Activated CD4-positive, alpha-beta T cell treated with anti-CD3 and anti-CD28 coated beads for 36 hours (primary cell): ENCODE measurements at regions not wholly inside any gene's neighbourhood (a gene's known extent, or its start where the extent isn't known, plus 50 kb on each side); places are given as distances from the start of the nearest gene placed in this dataset.

Source experiments
- ATAC-seq: fragments of 200-7000 bp; cut with Tn5 transposase; one replicate; pipeline ENCODE4 v1.10.0; 2021; ENCODE audit warnings: mild to moderate bottlenecking, moderate library complexity
- CTCF ChIA-PET: fragments of 350-600 bp; sonication (Branson Sonifier 250); formaldehyde crosslinking; loops from one replicate; lab custom pipeline; 2021; ENCODE audit warnings: antibody characterized with exemption; lab: Charles Lee
- POLR2A ChIA-PET: fragments of 350-600 bp; sonication (Branson Sonifier 250); formaldehyde crosslinking; loops from one replicate; lab custom pipeline; 2021; ENCODE audit warnings: antibody characterized with exemption, inconsistent platforms; lab: Charles Lee
- DNase-seq: peaks from one replicate; pipeline ENCODE4 v3.0.0-alpha.2; 2020
- H3K27ac Mint-ChIP-seq: one replicate; pipeline ENCODE4 v1.8.0; 2021; ENCODE audit warnings: mixed read lengths
- H3K27me3 Mint-ChIP-seq: one replicate; pipeline ENCODE4 v1.8.0; 2021; ENCODE audit warnings: mixed read lengths
- H3K36me3 Mint-ChIP-seq: one replicate; pipeline ENCODE4 v1.8.0; 2021; ENCODE audit warnings: low read depth, mixed read lengths
- H3K4me1 Mint-ChIP-seq: one replicate; pipeline ENCODE4 v1.8.0; 2021; ENCODE audit warnings: mixed read lengths
- H3K4me3 Mint-ChIP-seq: one replicate; pipeline ENCODE4 v1.8.0; 2021; ENCODE audit warnings: mild to moderate bottlenecking, moderate library complexity, mixed read lengths
- H3K9me3 Mint-ChIP-seq: one replicate; pipeline ENCODE4 v1.8.0; 2021; ENCODE audit warnings: low read depth, mixed read lengths
- intact Hi-C, 2 experiments: fragments of 100-400 bp; cut with DNase I in 1 of 2; cut with micrococcal nuclease in 1 of 2; formaldehyde crosslinking; loops; one replicate each; pipeline versions ENCODE4 v1.14.2 to v1.15.1; 2022 to 2024; cut with DNase I, micrococcal nuclease

GRCh38 chr18:73881396-73881917, 266.2 kb downstream of the FBXO15 start:
- CTCF ChIA-PET, result no interaction called here
- POLR2A ChIA-PET, result no interaction called here
- Mint-ChIP-seq H3K4me1 (no peaks in the 10 kb centered on the region), H3K27ac (no peak overlapping the region), H3K36me3 (no peaks in the 10 kb centered on the region), H3K9me3 (no peaks in the 10 kb centered on the region), H3K4me3 (no peak overlapping the region), H3K27me3 (no peaks in the 10 kb centered on the region)
- DNase-seq (no peak), ATAC-seq (no peak)
- intact Hi-C loops, result no loop called here

GRCh38 chr18:73880387-73880786, 267.2 kb downstream of the FBXO15 start:
- DNase-seq (no peak), ATAC-seq (no peak)
- CTCF ChIA-PET, result no interaction called here
- no peak overlapping the region for H3K27ac Mint-ChIP-seq
- POLR2A ChIA-PET, result no interaction called here
- intact Hi-C loops, result no loop called here
- no peak overlapping the region for H3K4me3 Mint-ChIP-seq
- no peaks in the 10 kb centered on the region for H3K9me3 Mint-ChIP-seq
- H3K4me1 Mint-ChIP-seq, result no peaks in the 10 kb centered on the region
- H3K36me3 Mint-ChIP-seq, result no peaks in the 10 kb centered on the region
- H3K27me3 Mint-ChIP-seq, result no peaks in the 10 kb centered on the region

- Mint-ChIP-seq H3K4me3 (no peak overlapping the region), H3K27ac (no peak overlapping the region), H3K36me3 (no peaks in the 10 kb centered on the region), H3K4me1 (no peaks in the 10 kb centered on the region), H3K27me3 (no peaks in the 10 kb centered on the region), H3K9me3 (no peaks in the 10 kb centered on the region)
- ATAC-seq (no peak), DNase-seq (no peak)
- intact Hi-C loops, result no loop called here
- POLR2A ChIA-PET, result no interaction called here
- CTCF ChIA-PET, result no interaction called here
Observed at GRCh38 chr18:73879766-73880165, 267.9 kb downstream of the FBXO15 start.

- ATAC-seq, result no peak
- Mint-ChIP-seq H3K4me3 (no peak overlapping the region), H3K9me3 (no peaks in the 10 kb centered on the region), H3K27ac (no peak overlapping the region), H3K27me3 (no peaks in the 10 kb centered on the region), H3K36me3 (no peaks in the 10 kb centered on the region), H3K4me1 (no peaks in the 10 kb centered on the region)
- ChIA-PET POLR2A (no interaction called here), CTCF (interaction anchor here (0.8 kb wide), 1 partner anchor 21 kb away, joined by 3 read pairs; no protein-coding TSS in a partner anchor)
- intact Hi-C loops, result no loop called here
- no peak for DNase-seq
Observed at GRCh38 chr18:73879328-73879727, 268.3 kb downstream of the FBXO15 start.

- POLR2A ChIA-PET, result no interaction called here
Observed at GRCh38 chr18:73869182-73869581, 278.5 kb downstream of the FBXO15 start.

GRCh38 chr18:73861771-73862170, 285.9 kb downstream of the FBXO15 start:
- ATAC-seq, result no peak
- Mint-ChIP-seq H3K4me1 (no peaks in the 10 kb centered on the region), H3K4me3 (no peak overlapping the region), H3K27ac (no peak overlapping the region), H3K36me3 (no peaks in the 10 kb centered on the region), H3K27me3 (no peaks in the 10 kb centered on the region), H3K9me3 (no peaks in the 10 kb centered on the region)
- POLR2A ChIA-PET, result no interaction called here
- no peak for DNase-seq
- intact Hi-C loops, result no loop called here
- CTCF ChIA-PET, result no interaction called here

More at GRCh38 chr18:73869182-73869581, 278.5 kb downstream of the FBXO15 start:
- H3K36me3 Mint-ChIP-seq, result no peaks in the 10 kb centered on the region
- DNase-seq (no peak), ATAC-seq (no peak)
- CTCF ChIA-PET, result interaction anchor here (1.3 kb wide), 1 partner anchor 26 kb away, joined by 3 read pairs; no protein-coding TSS in a partner anchor
- intact Hi-C loops, result no loop called here
- no peak overlapping the region for H3K27ac Mint-ChIP-seq
- peaks cover 3% of the 10 kb centered on the region for H3K27me3 Mint-ChIP-seq
- H3K9me3 Mint-ChIP-seq, result no peaks in the 10 kb centered on the region
- H3K4me1 Mint-ChIP-seq, result no peaks in the 10 kb centered on the region
- H3K4me3 Mint-ChIP-seq, result no peak overlapping the region

- Mint-ChIP-seq H3K27ac (no peak overlapping the region), H3K4me3 (no peak overlapping the region), H3K27me3 (no peaks in the 10 kb centered on the region), H3K4me1 (no peaks in the 10 kb centered on the region), H3K9me3 (no peaks in the 10 kb centered on the region), H3K36me3 (no peaks in the 10 kb centered on the region)
- POLR2A ChIA-PET, result no interaction called here
- no peak for DNase-seq
- intact Hi-C loops, result no loop called here
- CTCF ChIA-PET, result interaction anchor here (0.6 kb wide), 1 partner anchor 16 kb away, joined by 3 read pairs; no protein-coding TSS in a partner anchor
- no peak for ATAC-seq
Observed at GRCh38 chr18:73859837-73860397, 287.7 kb downstream of the FBXO15 start.

GRCh38 chr18:73852789-73853549, 294.7 kb downstream of the FBXO15 start:
- no peaks in the 10 kb centered on the region for H3K9me3 Mint-ChIP-seq
- no peak overlapping the region for H3K27ac Mint-ChIP-seq
- no peak overlapping the region for H3K4me3 Mint-ChIP-seq
- intact Hi-C loops, result no loop called here
- ATAC-seq (no peak), DNase-seq (no peak)
- POLR2A ChIA-PET, result no interaction called here
- H3K36me3 Mint-ChIP-seq, result no peaks in the 10 kb centered on the region
- CTCF ChIA-PET, result interaction anchor here (0.8 kb wide), 1 partner anchor 14 kb away, joined by 3 read pairs; no protein-coding TSS in a partner anchor
- peaks cover 2% of the 10 kb centered on the region for H3K27me3 Mint-ChIP-seq
- no peaks in the 10 kb centered on the region for H3K4me1 Mint-ChIP-seq

- POLR2A ChIA-PET, result no interaction called here
- Mint-ChIP-seq H3K36me3 (no peaks in the 10 kb centered on the region), H3K9me3 (no peaks in the 10 kb centered on the region), H3K4me3 (no peak overlapping the region), H3K27ac (no peak overlapping the region), H3K27me3 (peaks cover 2% of the 10 kb centered on the region), H3K4me1 (no peaks in the 10 kb centered on the region)
- no peak for DNase-seq
- CTCF ChIA-PET, result no interaction called here
- no peak for ATAC-seq
- intact Hi-C loops, result no loop called here
Observed at GRCh38 chr18:73850782-73851181, 296.9 kb downstream of the FBXO15 start.

- CTCF ChIA-PET, result interaction anchor here (0.6 to 1.0 kb wide), 2 partner anchors 13 to 50 kb away, joined by 3 read pairs; no protein-coding TSS in a partner anchor
- DNase-seq (no peak), ATAC-seq (no peak)
- no peak overlapping the region for H3K4me3 Mint-ChIP-seq
- no peak overlapping the region for H3K27ac Mint-ChIP-seq
- H3K4me1 Mint-ChIP-seq, result no peaks in the 10 kb centered on the region
- no peaks in the 10 kb centered on the region for H3K9me3 Mint-ChIP-seq
- H3K27me3 Mint-ChIP-seq, result peaks cover 2% of the 10 kb centered on the region
- intact Hi-C loops, result no loop called here
- H3K36me3 Mint-ChIP-seq, result no peaks in the 10 kb centered on the region
- POLR2A ChIA-PET, result no interaction called here
Observed at GRCh38 chr18:73848656-73849055, 299.0 kb downstream of the FBXO15 start.

- H3K4me3 Mint-ChIP-seq, result no peak overlapping the region
- H3K4me1 Mint-ChIP-seq, result peaks cover 5% of the 10 kb centered on the region
- ChIA-PET POLR2A (no interaction called here), CTCF (interaction anchor here (0.6 to 2.5 kb wide), 9 partner anchors 11 to 1806 kb away, joined by 3 to 16 read pairs (median 3); no protein-coding TSS in a partner anchor)
- H3K36me3 Mint-ChIP-seq, result no peaks in the 10 kb centered on the region
- H3K9me3 Mint-ChIP-seq, result no peaks in the 10 kb centered on the region
- DNase-seq (no peak), ATAC-seq (no peak)
- no peak overlapping the region for H3K27ac Mint-ChIP-seq
- intact Hi-C loops, result loop anchor here (2.0 to 5.0 kb wide), 3 partner anchors 1081 to 1191 kb away; no protein-coding TSS in a partner anchor
- peaks cover 3% of the 10 kb centered on the region for H3K27me3 Mint-ChIP-seq
Observed at GRCh38 chr18:73843455-73843854, 304.2 kb downstream of the FBXO15 start.
